ENCODE measurements at regions not wholly inside any gene's neighbourhood (a gene's known extent, or its start where the extent isn't known, plus 50 kb on each side); places are given as distances from the start of the nearest gene placed in this dataset.

- TF ChIP-seq CTCF (IDR thresholded peaks at IDR 0.05; ENCODE audit: low read depth, low read length, missing control alignments), result no peak
- Histone ChIP-seq H3K27me3 (replicated peaks) (no peaks in the 10 kb centered on the region), H3K27ac (no peak overlapping the region), H3K36me3 (replicated peaks) (no peaks in the 10 kb centered on the region), H3K4me3 (ENCODE audit: low read depth, low read length) (no peak overlapping the region)
- in situ Hi-C loops (cut with HindIII; ENCODE audit: low pct_ligation_motif_present, low sequenced_read_pairs), result no loop called here
- no peak for DNase-seq
These were observed 127.5 kb upstream of the GPR26 start for GRCh38 chr10:123538401-123539320.

- DNase-seq, result no peak
- no peak for TF ChIP-seq CTCF (IDR thresholded peaks at IDR 0.05; ENCODE audit: low read depth, low read length, missing control alignments)
- H3K27me3 ChIP-seq (replicated peaks), result no peaks in the 10 kb centered on the region
- no peaks in the 10 kb centered on the region for H3K36me3 ChIP-seq (replicated peaks)
- in situ Hi-C loops (cut with HindIII; ENCODE audit: low pct_ligation_motif_present, low sequenced_read_pairs), result no loop called here
- no peak overlapping the region for H3K27ac ChIP-seq
- no peak overlapping the region for H3K4me3 ChIP-seq (ENCODE audit: low read depth, low read length)
These were observed 121.2 kb upstream of the GPR26 start for GRCh38 chr10:123544986-123545385.

GRCh38 chr10:123548770-123549169 is 117.4 kb upstream of the GPR26 start:
- H3K27me3 ChIP-seq (replicated peaks), result no peaks in the 10 kb centered on the region
- in situ Hi-C loops (cut with HindIII; ENCODE audit: low pct_ligation_motif_present, low sequenced_read_pairs), result no loop called here
- H3K27ac ChIP-seq, result no peak overlapping the region
- H3K36me3 ChIP-seq (replicated peaks), result no peaks in the 10 kb centered on the region
- TF ChIP-seq CTCF (IDR thresholded peaks at IDR 0.05; ENCODE audit: low read depth, low read length, missing control alignments), result no peak
- no peak for DNase-seq
- H3K4me3 ChIP-seq (ENCODE audit: low read depth, low read length), result no peak overlapping the region

- H3K4me3 ChIP-seq (ENCODE audit: low read depth, low read length), result no peak overlapping the region
- in situ Hi-C loops (cut with HindIII; ENCODE audit: low pct_ligation_motif_present, low sequenced_read_pairs), result no loop called here
- H3K27ac ChIP-seq, result no peak overlapping the region
- H3K36me3 ChIP-seq (replicated peaks), result no peaks in the 10 kb centered on the region
- no peaks in the 10 kb centered on the region for H3K27me3 ChIP-seq (replicated peaks)
- DNase-seq, result no peak
- no peak for TF ChIP-seq CTCF (IDR thresholded peaks at IDR 0.05; ENCODE audit: low read depth, low read length, missing control alignments)
These were observed 116.2 kb upstream of the GPR26 start for GRCh38 chr10:123549761-123550454.

- DNase-seq, result no peak
These were observed 115.5 kb upstream of the GPR26 start for GRCh38 chr10:123550675-123551096.

More at GRCh38 chr10:123550675-123551096, 115.5 kb upstream of the GPR26 start:
- no peak for TF ChIP-seq CTCF (IDR thresholded peaks at IDR 0.05; ENCODE audit: low read depth, low read length, missing control alignments)
- Histone ChIP-seq H3K4me3 (ENCODE audit: low read depth, low read length) (no peak overlapping the region), H3K27me3 (replicated peaks) (no peaks in the 10 kb centered on the region), H3K36me3 (replicated peaks) (no peaks in the 10 kb centered on the region), H3K27ac (no peak overlapping the region)
- in situ Hi-C loops (cut with HindIII; ENCODE audit: low pct_ligation_motif_present, low sequenced_read_pairs), result no loop called here

All from brain microvascular endothelial cell (primary cell).